ENCODE measurements at regions not wholly inside any gene's neighbourhood (a gene's known extent, or its start where the extent isn't known, plus 50 kb on each side); places are given as distances from the start of the nearest gene placed in this dataset.

DNA sequence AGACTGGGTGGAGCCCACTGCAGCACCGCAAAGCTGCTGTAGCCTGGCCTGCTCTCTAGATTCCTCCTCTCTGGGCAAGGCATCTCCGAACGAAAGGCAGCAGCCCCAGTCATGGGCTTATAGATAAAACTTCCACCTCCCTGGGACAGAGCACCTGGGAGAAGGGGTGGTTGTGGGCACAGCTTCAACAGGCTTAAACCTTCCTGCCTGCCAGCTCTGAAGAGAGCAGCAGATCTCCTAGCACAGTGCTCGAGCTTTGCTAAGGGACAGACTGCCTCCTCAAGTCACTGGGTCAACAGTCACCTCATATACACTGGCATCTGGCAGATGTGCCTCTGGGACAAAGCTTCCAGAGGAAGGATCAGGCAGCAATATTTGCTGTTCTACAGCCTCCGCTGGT lies 117.3 kb downstream of the EHF start:
- TF ChIP-seq, protein P1, sequence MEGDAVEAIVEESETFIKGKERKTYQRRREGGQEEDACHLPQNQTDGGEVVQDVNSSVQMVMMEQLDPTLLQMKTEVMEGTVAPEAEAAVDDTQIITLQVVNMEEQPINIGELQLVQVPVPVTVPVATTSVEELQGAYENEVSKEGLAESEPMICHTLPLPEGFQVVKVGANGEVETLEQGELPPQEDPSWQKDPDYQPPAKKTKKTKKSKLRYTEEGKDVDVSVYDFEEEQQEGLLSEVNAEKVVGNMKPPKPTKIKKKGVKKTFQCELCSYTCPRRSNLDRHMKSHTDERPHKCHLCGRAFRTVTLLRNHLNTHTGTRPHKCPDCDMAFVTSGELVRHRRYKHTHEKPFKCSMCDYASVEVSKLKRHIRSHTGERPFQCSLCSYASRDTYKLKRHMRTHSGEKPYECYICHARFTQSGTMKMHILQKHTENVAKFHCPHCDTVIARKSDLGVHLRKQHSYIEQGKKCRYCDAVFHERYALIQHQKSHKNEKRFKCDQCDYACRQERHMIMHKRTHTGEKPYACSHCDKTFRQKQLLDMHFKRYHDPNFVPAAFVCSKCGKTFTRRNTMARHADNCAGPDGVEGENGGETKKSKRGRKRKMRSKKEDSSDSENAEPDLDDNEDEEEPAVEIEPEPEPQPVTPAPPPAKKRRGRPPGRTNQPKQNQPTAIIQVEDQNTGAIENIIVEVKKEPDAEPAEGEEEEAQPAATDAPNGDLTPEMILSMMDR (conservative IDR thresholded peaks at IDR 0.05 in 1 of 2, IDR thresholded peaks at IDR 0.05 in 1 of 2; ENCODE audit: low read depth in 1 of 2, low read length in 2 of 2): no peak
- TF ChIP-seq EZH2 (IDR thresholded peaks at IDR 0.05; ENCODE audit: low read length, missing control alignments): no peak
